IMR-90 (cell line): ENCODE measurements at regions not wholly inside any gene's neighbourhood (a gene's known extent, or its start where the extent isn't known, plus 50 kb on each side); places are given as distances from the start of the nearest gene placed in this dataset.

Experiments
- CEBPB ChIP-seq: IDR thresholded peaks from 2 replicates; pipeline ENCODE4 v1.6.1; 2012; ENCODE audit warnings: low read depth, low read length, improper control_type of control experiment
- CHD1 ChIP-seq: IDR thresholded peaks from 2 replicates; pipeline ENCODE4 v1.6.1; 2012; ENCODE audit warnings: low read depth, low read length, improper control_type of control experiment
- MAFK ChIP-seq: IDR thresholded peaks from 2 replicates; pipeline ENCODE4 v1.6.1; 2012; ENCODE audit warnings: low read depth, low read length, improper control_type of control experiment
- MAZ ChIP-seq: IDR thresholded peaks from 2 replicates; pipeline ENCODE4 v1.6.1; 2012; ENCODE audit warnings: low read depth, mild to moderate bottlenecking, low read length, improper control_type of control experiment, moderate library complexity, borderline replicate concordance
- NFE2L2 ChIP-seq: fragments of 150-350 bp; IDR thresholded peaks from 2 replicates; pipeline ENCODE4 v1.6.1; 2016; ENCODE audit warnings: low read depth, mild to moderate bottlenecking, low read length
- POLR2A ChIP-seq: IDR thresholded peaks from 2 replicates; pipeline ENCODE4 v1.6.1; 2012; ENCODE audit warnings: mild to moderate bottlenecking, low read depth, low read length
- RAD21 ChIP-seq: IDR thresholded peaks from 2 replicates; pipeline ENCODE4 v1.6.1; 2012; ENCODE audit warnings: low read length, improper control_type of control experiment
- RCOR1 ChIP-seq: IDR thresholded peaks from 2 replicates; pipeline ENCODE4 v1.6.1; 2012; ENCODE audit warnings: mild to moderate bottlenecking, low read length, improper control_type of control experiment; ENCODE audit not compliant: insufficient replicate concordance
- SMC3 ChIP-seq: fragments of 150-350 bp; IDR thresholded peaks from 2 replicates; pipeline ENCODE4 v1.6.1; 2016; ENCODE audit warnings: low read depth, mild to moderate bottlenecking, antibody characterized with exemption, low read length, moderate library complexity
- TF ChIP-seq, protein P1 (sequence below): conservative IDR thresholded peaks from 2 replicates; pipeline ENCODE4 v1.5.1; 2012; ENCODE audit warnings: mild to moderate bottlenecking, low read depth, low read length, improper control_type of control experiment
- TF ChIP-seq, protein P2 (sequence below): fragments of 150-350 bp; IDR thresholded peaks from 2 replicates; pipeline ENCODE4 v1.6.1; 2017; ENCODE audit warnings: mild to moderate bottlenecking, antibody characterized with exemption, low read length, low read depth

DNA sequence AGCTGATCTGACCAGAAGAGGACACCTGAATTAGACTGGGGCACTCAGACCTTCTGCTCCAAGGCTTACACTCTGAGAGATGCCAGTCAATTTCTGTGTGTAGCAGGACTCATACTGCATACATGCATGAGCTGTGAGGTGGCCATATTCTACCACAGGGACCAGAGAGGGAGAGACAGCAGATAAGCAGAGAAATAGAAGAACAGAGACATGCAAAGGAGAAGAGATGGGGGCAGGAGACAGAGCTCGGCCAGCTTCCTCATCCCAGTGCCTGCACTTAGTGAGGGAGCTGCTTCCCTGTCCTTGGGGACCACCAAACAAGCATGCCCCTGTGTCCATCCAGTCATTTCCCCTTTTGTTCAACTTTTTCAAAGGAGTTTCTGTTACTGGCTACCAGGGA is 73.9 kb upstream of the ALK start:
- TF ChIP-seq CEBPB (no peak), MAFK (no peak), RCOR1 (no peak), POLR2A (no peak), NFE2L2 (no peak), RAD21 (no peak), MAZ (no peak), SMC3 (no peak), CHD1 (no peak)
- TF ChIP-seq, protein P1, sequence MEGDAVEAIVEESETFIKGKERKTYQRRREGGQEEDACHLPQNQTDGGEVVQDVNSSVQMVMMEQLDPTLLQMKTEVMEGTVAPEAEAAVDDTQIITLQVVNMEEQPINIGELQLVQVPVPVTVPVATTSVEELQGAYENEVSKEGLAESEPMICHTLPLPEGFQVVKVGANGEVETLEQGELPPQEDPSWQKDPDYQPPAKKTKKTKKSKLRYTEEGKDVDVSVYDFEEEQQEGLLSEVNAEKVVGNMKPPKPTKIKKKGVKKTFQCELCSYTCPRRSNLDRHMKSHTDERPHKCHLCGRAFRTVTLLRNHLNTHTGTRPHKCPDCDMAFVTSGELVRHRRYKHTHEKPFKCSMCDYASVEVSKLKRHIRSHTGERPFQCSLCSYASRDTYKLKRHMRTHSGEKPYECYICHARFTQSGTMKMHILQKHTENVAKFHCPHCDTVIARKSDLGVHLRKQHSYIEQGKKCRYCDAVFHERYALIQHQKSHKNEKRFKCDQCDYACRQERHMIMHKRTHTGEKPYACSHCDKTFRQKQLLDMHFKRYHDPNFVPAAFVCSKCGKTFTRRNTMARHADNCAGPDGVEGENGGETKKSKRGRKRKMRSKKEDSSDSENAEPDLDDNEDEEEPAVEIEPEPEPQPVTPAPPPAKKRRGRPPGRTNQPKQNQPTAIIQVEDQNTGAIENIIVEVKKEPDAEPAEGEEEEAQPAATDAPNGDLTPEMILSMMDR, result no peak
- TF ChIP-seq, protein P2, sequence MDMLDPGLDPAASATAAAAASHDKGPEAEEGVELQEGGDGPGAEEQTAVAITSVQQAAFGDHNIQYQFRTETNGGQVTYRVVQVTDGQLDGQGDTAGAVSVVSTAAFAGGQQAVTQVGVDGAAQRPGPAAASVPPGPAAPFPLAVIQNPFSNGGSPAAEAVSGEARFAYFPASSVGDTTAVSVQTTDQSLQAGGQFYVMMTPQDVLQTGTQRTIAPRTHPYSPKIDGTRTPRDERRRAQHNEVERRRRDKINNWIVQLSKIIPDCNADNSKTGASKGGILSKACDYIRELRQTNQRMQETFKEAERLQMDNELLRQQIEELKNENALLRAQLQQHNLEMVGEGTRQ, result no peak
